Femur (tissue), 1 donor: ENCODE measurements at regions not wholly inside any gene's neighbourhood (a gene's known extent, or its start where the extent isn't known, plus 50 kb on each side); places are given as distances from the start of the nearest gene placed in this dataset.

Source experiments
- DNase-seq: peaks from one replicate; pipeline ENCODE4 v3.0.0-alpha.2; 2017

- DNase-seq: no peak
Observed at GRCh38 chr1:168970926-168971659, 135.4 kb upstream of the ATP1B1 start.

- DNase-seq: no peak
Observed at GRCh38 chr1:168972225-168972624, 134.3 kb upstream of the ATP1B1 start.

- DNase-seq: peak; percentile 45
Observed at GRCh38 chr1:168972887-168973286, 133.6 kb upstream of the ATP1B1 start.

- no peak for DNase-seq
Observed at GRCh38 chr1:168974117-168974516, 132.4 kb upstream of the ATP1B1 start.

- DNase-seq: no peak
Observed at GRCh38 chr1:168974611-168975010, 131.9 kb upstream of the ATP1B1 start.

GRCh38 chr1:168976267-168976666, 130.2 kb upstream of the ATP1B1 start:
- no peak for DNase-seq

- no peak for DNase-seq
Observed at GRCh38 chr1:168977618-168978017, 128.9 kb upstream of the ATP1B1 start.

- no peak for DNase-seq
Observed at GRCh38 chr1:168979276-168979675, 127.2 kb upstream of the ATP1B1 start.

GRCh38 chr1:168980180-168980579, 126.3 kb upstream of the ATP1B1 start:
- no peak for DNase-seq

GRCh38 chr1:168980656-168981055, 125.8 kb upstream of the ATP1B1 start:
- DNase-seq: no peak

GRCh38 chr1:168982778-168983177, 123.7 kb upstream of the ATP1B1 start:
- no peak for DNase-seq

GRCh38 chr1:168987330-168987729, 119.2 kb upstream of the ATP1B1 start:
- DNase-seq: no peak

- DNase-seq: no peak
Observed at GRCh38 chr1:168987923-168988322, 118.6 kb upstream of the ATP1B1 start.

- DNase-seq: no peak
Observed at GRCh38 chr1:168989985-168990384, 116.5 kb upstream of the ATP1B1 start.

- DNase-seq: no peak
Observed at GRCh38 chr1:168991667-168992475, 114.6 kb upstream of the ATP1B1 start.

GRCh38 chr1:169001353-169001752, 105.1 kb upstream of the ATP1B1 start:
- DNase-seq: no peak

GRCh38 chr1:169003864-169004516, 102.5 kb upstream of the ATP1B1 start:
- no peak for DNase-seq

GRCh38 chr1:169005776-169006175, 100.7 kb upstream of the ATP1B1 start:
- no peak for DNase-seq

- no peak for DNase-seq
Observed at GRCh38 chr1:169009666-169010065, 96.8 kb upstream of the ATP1B1 start.

- no peak for DNase-seq
Observed at GRCh38 chr1:169012416-169012815, 94.1 kb upstream of the ATP1B1 start.

GRCh38 chr1:169013821-169014220, 92.7 kb upstream of the ATP1B1 start:
- DNase-seq: no peak

GRCh38 chr1:169015464-169015863, 91.0 kb upstream of the ATP1B1 start:
- DNase-seq: no peak

- DNase-seq: no peak
Observed at GRCh38 chr1:169018751-169019150, 87.7 kb upstream of the ATP1B1 start.
